IMR-90 (cell line): ENCODE measurements at regions not wholly inside any gene's neighbourhood (a gene's known extent, or its start where the extent isn't known, plus 50 kb on each side); places are given as distances from the start of the nearest gene placed in this dataset.

ENCODE experiments used
- ATAC-seq: fragments of 200-7000 bp; cut with Tn5 transposase; 2 replicates; pipeline ENCODE4 v1.9.1; 2020; ENCODE audit warnings: low read depth, mild to moderate bottlenecking, moderate library complexity
- BruUV-seq: library from RNA; stranded (reverse); fragments of 400-500 nt; replicated peaks from 2 replicates; lab custom pipeline; 2021; lab: Mats Ljungman, UMichigan
- CTCF ChIA-PET: fragments of 300-600 bp; formaldehyde crosslinking; extraction: SDS; loops from one replicate; lab custom pipeline; 2021; ENCODE audit warnings: antibody characterized with exemption; lab: Yijun Ruan, JAX
- POLR2A ChIA-PET: fragments of 300-600 bp; sonication (Branson Sonifier 250); formaldehyde crosslinking; loops from one replicate; lab custom pipeline; 2022; ENCODE audit warnings: antibody characterized with exemption; ENCODE audit not compliant: unreplicated experiment; lab: Charles Lee
- DNase-seq: peaks from one replicate; pipeline ENCODE4 v3.0.0; 2013
- H2AFZ ChIP-seq: replicated peaks from 2 replicates; pipeline ENCODE3; 2013; ENCODE audit warnings: low read length, mild to moderate bottlenecking; ENCODE audit not compliant: poor library complexity
- H2AK5ac ChIP-seq: 2 replicates; pipeline ENCODE4 v1.6.1; 2013; ENCODE audit warnings: low read depth, low read length, inconsistent platforms
- H2AK9ac ChIP-seq: replicated peaks from 2 replicates; pipeline ENCODE3; 2013; ENCODE audit warnings: mild to moderate bottlenecking, low read depth, low read length, moderate library complexity; ENCODE audit not compliant: poor library complexity
- H2BK120ac ChIP-seq: 2 replicates; pipeline ENCODE4 v1.6.1; 2013; ENCODE audit warnings: low read depth, low read length, inconsistent platforms
- H2BK15ac ChIP-seq: 3 replicates; pipeline ENCODE4 v1.6.1; 2013; ENCODE audit warnings: low read depth, low read length, inconsistent platforms
- H2BK20ac ChIP-seq: 2 replicates; pipeline ENCODE4 v1.6.1; 2013; ENCODE audit warnings: low read depth, mild to moderate bottlenecking, inconsistent platforms, low read length, moderate library complexity
- H2BK5ac ChIP-seq: 2 replicates; pipeline ENCODE4 v1.6.1; 2013; ENCODE audit warnings: mild to moderate bottlenecking, low read depth, low read length, inconsistent platforms; ENCODE audit not compliant: poor library complexity, severe bottlenecking
- H3K14ac ChIP-seq: replicated peaks from 2 replicates; pipeline ENCODE4 v1.6.1; 2013; ENCODE audit warnings: low read depth, low read length, inconsistent platforms
- H3K18ac ChIP-seq: 2 replicates; pipeline ENCODE4 v1.6.1; 2013; ENCODE audit warnings: low read depth, low read length, control low read depth
- H3K23ac ChIP-seq: 2 replicates; pipeline ENCODE4 v1.6.1; 2013; ENCODE audit warnings: low read depth, low read length, inconsistent platforms
- H3K27ac ChIP-seq: 2 replicates; pipeline ENCODE4 v1.5.1; 2013; ENCODE audit warnings: mild to moderate bottlenecking, control low read depth, low read length; ENCODE audit not compliant: insufficient read depth
- H3K27me3 ChIP-seq: 2 replicates; pipeline ENCODE4 v1.6.1; 2013; ENCODE audit warnings: low read length; ENCODE audit not compliant: control insufficient read depth, insufficient read depth
- H3K36me3 ChIP-seq: 2 replicates; pipeline ENCODE4 v1.6.1; 2013; ENCODE audit warnings: low read length, mixed read lengths; ENCODE audit not compliant: control insufficient read depth, insufficient read depth
- H3K4ac ChIP-seq: 2 replicates; pipeline ENCODE4 v1.6.1; 2013; ENCODE audit warnings: low read depth, low read length, inconsistent platforms
- H3K4me1 ChIP-seq: 2 replicates; pipeline ENCODE4 v1.6.1; 2013; ENCODE audit warnings: low read length, mixed read lengths; ENCODE audit not compliant: control insufficient read depth, insufficient read depth
- H3K4me2 ChIP-seq: 2 replicates; pipeline ENCODE4 v1.6.1; 2013; ENCODE audit warnings: low read depth, mild to moderate bottlenecking, control low read depth, low read length, moderate library complexity
- H3K4me3 ChIP-seq: 2 replicates; pipeline ENCODE4 v1.5.1; 2013; ENCODE audit warnings: low read depth, mild to moderate bottlenecking, control low read depth, low read length, moderate library complexity; ENCODE audit not compliant: insufficient read depth
- H3K56ac ChIP-seq: 2 replicates; pipeline ENCODE4 v1.6.1; 2013; ENCODE audit warnings: low read length, inconsistent platforms; ENCODE audit not compliant: insufficient read depth; ENCODE audit errors: extremely low read depth
- H3K79me1 ChIP-seq, 2 experiments: 2 replicates each; pipeline ENCODE4 v1.6.1; 2013; ENCODE audit warnings: low read length in 2 of 2, inconsistent platforms in 1 of 2, low read depth in 1 of 2
- H3K9ac ChIP-seq: 2 replicates; pipeline ENCODE4 v1.6.1; 2013; ENCODE audit warnings: low read depth, low read length, control low read depth
- H3K9me1 ChIP-seq: 2 replicates; pipeline ENCODE4 v1.6.1; 2013; ENCODE audit warnings: low read length, inconsistent platforms; ENCODE audit not compliant: insufficient read depth
- H3K9me3 ChIP-seq: 2 replicates; pipeline ENCODE4 v1.6.1; 2013; ENCODE audit warnings: low read length; ENCODE audit not compliant: control insufficient read depth, insufficient read depth
- H4K20me1 ChIP-seq: 2 replicates; pipeline ENCODE4 v1.6.1; 2013; ENCODE audit warnings: low read length, inconsistent platforms; ENCODE audit not compliant: insufficient read depth
- H4K5ac ChIP-seq: 2 replicates; pipeline ENCODE4 v1.6.1; 2013; ENCODE audit warnings: mild to moderate bottlenecking, low read depth, low read length, control low read depth
- H4K8ac ChIP-seq, 2 experiments: 2 replicates each; pipeline ENCODE4 v1.6.1; 2013; ENCODE audit warnings: low read depth in 2 of 2, low read length in 2 of 2, control low read depth in 1 of 2, inconsistent platforms in 1 of 2
- H4K91ac ChIP-seq: 2 replicates; pipeline ENCODE4 v1.6.1; 2013; ENCODE audit warnings: low read depth, low read length, inconsistent platforms; ENCODE audit not compliant: insufficient read depth
- BHLHE40 ChIP-seq: fragments of 150-350 bp; IDR thresholded peaks from 2 replicates; pipeline ENCODE4 v1.6.1; 2016; ENCODE audit warnings: mild to moderate bottlenecking, low read depth, low read length
- CEBPB ChIP-seq: IDR thresholded peaks from 2 replicates; pipeline ENCODE4 v1.6.1; 2012; ENCODE audit warnings: low read depth, low read length, improper control_type of control experiment
- CHD1 ChIP-seq: IDR thresholded peaks from 2 replicates; pipeline ENCODE4 v1.6.1; 2012; ENCODE audit warnings: low read depth, low read length, improper control_type of control experiment
- FOS ChIP-seq: fragments of 150-350 bp; IDR thresholded peaks from 2 replicates; pipeline ENCODE4 v1.6.1; 2016; ENCODE audit warnings: low read depth, low read length
- POLR2A ChIP-seq: IDR thresholded peaks from 2 replicates; pipeline ENCODE4 v1.6.1; 2012; ENCODE audit warnings: mild to moderate bottlenecking, low read depth, low read length
- RAD21 ChIP-seq: IDR thresholded peaks from 2 replicates; pipeline ENCODE4 v1.6.1; 2012; ENCODE audit warnings: low read length, improper control_type of control experiment
- RCOR1 ChIP-seq: IDR thresholded peaks from 2 replicates; pipeline ENCODE4 v1.6.1; 2012; ENCODE audit warnings: mild to moderate bottlenecking, low read length, improper control_type of control experiment; ENCODE audit not compliant: insufficient replicate concordance
- whole genome bisulfite sequencing, 2 experiments: methylation state at CpG; one replicate each; pipeline versions ENCODE4 v1.1.5 to v1.1.7; 2013; ENCODE audit warnings: missing lambda C conversion rate in 2 of 2; ENCODE audit not compliant: insufficient read length in 1 of 2; ENCODE audit errors: extremely low coverage in 2 of 2; 5-methylcytosine and 5-hydroxymethylcytosine counted together
- dilution Hi-C: fragments of 300-500 bp; cut with HindIII; formaldehyde crosslinking; loops from one replicate; pipeline ENCODE4 v1.14.3; 2018; ENCODE audit warnings: low sequenced_read_pairs; ENCODE audit not compliant: unreplicated experiment
- in situ Hi-C: fragments of 300-500 bp; cut with MboI; formaldehyde crosslinking; loops from 3 replicates; pipeline ENCODE4 v1.14.3; 2019; ENCODE audit warnings: low sequenced_read_pairs, inconsistent platforms, mixed read lengths
- intact Hi-C: fragments of 100-400 bp; cut with micrococcal nuclease; formaldehyde crosslinking; loops from 2 replicates; pipeline ENCODE4 v1.10.0; 2022
- TF ChIP-seq, protein P1 (sequence below): fragments of 150-350 bp; IDR thresholded peaks from 2 replicates; pipeline ENCODE4 v1.6.1; 2016; ENCODE audit warnings: low read depth, mild to moderate bottlenecking, low read length, moderate library complexity, borderline replicate concordance
- TF ChIP-seq, protein P2 (sequence below): conservative IDR thresholded peaks from 2 replicates; pipeline ENCODE4 v1.5.1; 2012; ENCODE audit warnings: mild to moderate bottlenecking, low read depth, low read length, improper control_type of control experiment

DNA sequence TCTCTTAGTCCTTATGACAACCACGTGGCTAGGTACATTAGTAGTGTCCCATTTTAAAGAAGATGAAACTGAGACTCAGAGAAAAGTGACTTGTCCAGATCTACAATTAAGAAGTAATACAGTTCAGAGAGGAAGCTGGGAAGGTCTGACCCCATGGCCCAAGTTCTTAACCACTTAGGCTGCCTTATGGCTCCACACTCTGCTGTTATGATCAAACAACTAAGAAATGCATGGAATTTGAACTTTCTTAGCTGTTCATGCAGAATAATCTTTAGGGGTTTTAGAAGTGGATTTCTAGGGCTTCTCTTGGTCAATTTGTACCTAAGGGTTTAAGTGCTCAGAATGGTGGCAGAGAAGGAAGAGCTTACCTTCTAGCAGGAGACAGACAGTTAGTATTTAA, 128.0 kb upstream of the MSX2 start:
- peak overlapping the region; percentile 73; the same call in 2 of the 3 replicates for H2BK15ac ChIP-seq
- H3K18ac ChIP-seq: peak overlapping the region; percentile 33; the same call in 1 of the 2 replicates
- H4K91ac ChIP-seq: peak overlapping the region; percentile 66
- H3K9me1 ChIP-seq: 0 out of 2 replicates have a peak, but pooled peaks cover 7% of the 10 kb centered on the region
- peak overlapping the region; percentile 89 for H2BK120ac ChIP-seq
- H3K9me3 ChIP-seq: no peaks in the 10 kb centered on the region
- H3K23ac ChIP-seq: 0 out of 2 replicates have a peak overlapping the region, but pooled peaks have one; percentile 60
- H3K36me3 ChIP-seq: no peaks in the 10 kb centered on the region
- no TSS peak for BruUV-seq
- H2BK5ac ChIP-seq: peak overlapping the region; percentile 29
- no peak overlapping the region for H2AK9ac ChIP-seq
- no peak overlapping the region for H2AFZ ChIP-seq
- peaks cover 15% of the 10 kb centered on the region for H3K4me1 ChIP-seq
- ChIA-PET CTCF (interaction anchor here (1.2 kb wide), 1 partner anchor 25 kb away, joined by 3 read pairs; no protein-coding TSS in a partner anchor), POLR2A (interaction anchor here (0.6 kb wide), 1 partner anchor 39 kb away, joined by 3 read pairs; no protein-coding TSS in a partner anchor)
- peak overlapping the region; percentile 8 to 79; a peak in 3 of 4 replicates for H4K8ac ChIP-seq
- DNase-seq (peak; percentile 58), ATAC-seq (peak; percentile 88)
- no peak overlapping the region for H3K4me3 ChIP-seq
- no CpG with 5 or more reads among the region's 1 CpG for WGBS, 2 experiments
- peak overlapping the region; percentile 47 for H2AK5ac ChIP-seq
- no peaks in the 10 kb centered on the region for H4K20me1 ChIP-seq
- TF ChIP-seq RAD21: no peak
- no peak for TF ChIP-seq POLR2A
- TF ChIP-seq, protein P1, sequence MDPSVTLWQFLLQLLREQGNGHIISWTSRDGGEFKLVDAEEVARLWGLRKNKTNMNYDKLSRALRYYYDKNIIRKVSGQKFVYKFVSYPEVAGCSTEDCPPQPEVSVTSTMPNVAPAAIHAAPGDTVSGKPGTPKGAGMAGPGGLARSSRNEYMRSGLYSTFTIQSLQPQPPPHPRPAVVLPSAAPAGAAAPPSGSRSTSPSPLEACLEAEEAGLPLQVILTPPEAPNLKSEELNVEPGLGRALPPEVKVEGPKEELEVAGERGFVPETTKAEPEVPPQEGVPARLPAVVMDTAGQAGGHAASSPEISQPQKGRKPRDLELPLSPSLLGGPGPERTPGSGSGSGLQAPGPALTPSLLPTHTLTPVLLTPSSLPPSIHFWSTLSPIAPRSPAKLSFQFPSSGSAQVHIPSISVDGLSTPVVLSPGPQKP: no peak
- no peak for TF ChIP-seq RCOR1
- TF ChIP-seq, protein P2, sequence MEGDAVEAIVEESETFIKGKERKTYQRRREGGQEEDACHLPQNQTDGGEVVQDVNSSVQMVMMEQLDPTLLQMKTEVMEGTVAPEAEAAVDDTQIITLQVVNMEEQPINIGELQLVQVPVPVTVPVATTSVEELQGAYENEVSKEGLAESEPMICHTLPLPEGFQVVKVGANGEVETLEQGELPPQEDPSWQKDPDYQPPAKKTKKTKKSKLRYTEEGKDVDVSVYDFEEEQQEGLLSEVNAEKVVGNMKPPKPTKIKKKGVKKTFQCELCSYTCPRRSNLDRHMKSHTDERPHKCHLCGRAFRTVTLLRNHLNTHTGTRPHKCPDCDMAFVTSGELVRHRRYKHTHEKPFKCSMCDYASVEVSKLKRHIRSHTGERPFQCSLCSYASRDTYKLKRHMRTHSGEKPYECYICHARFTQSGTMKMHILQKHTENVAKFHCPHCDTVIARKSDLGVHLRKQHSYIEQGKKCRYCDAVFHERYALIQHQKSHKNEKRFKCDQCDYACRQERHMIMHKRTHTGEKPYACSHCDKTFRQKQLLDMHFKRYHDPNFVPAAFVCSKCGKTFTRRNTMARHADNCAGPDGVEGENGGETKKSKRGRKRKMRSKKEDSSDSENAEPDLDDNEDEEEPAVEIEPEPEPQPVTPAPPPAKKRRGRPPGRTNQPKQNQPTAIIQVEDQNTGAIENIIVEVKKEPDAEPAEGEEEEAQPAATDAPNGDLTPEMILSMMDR: no peak
- TF ChIP-seq BHLHE40: no peak
- no peak for TF ChIP-seq CHD1
- TF ChIP-seq FOS: no peak
- TF ChIP-seq CEBPB: no peak
- H3K9ac ChIP-seq: no peak overlapping the region; the same call in 1 of the 2 replicates
- H3K4ac ChIP-seq: peak overlapping the region; percentile 66; the same call in 1 of the 2 replicates
- no peaks in the 10 kb centered on the region for H3K79me1 ChIP-seq
- H2BK20ac ChIP-seq: peak overlapping the region; percentile 94
- H3K14ac ChIP-seq: 0 out of 2 replicates have a peak overlapping the region, but pooled peaks have one; percentile 63
- 0 out of 2 replicates have a peak overlapping the region, but pooled peaks have one; percentile 24 for H3K56ac ChIP-seq
- H3K4me2 ChIP-seq: peak overlapping the region; percentile 16; the same call in 1 of the 2 replicates
- H3K27me3 ChIP-seq: no peaks in the 10 kb centered on the region
- dilution Hi-C loops: no loop called here
- intact Hi-C loops: no loop called here
- H4K5ac ChIP-seq: no peak overlapping the region
- H3K27ac ChIP-seq: peak overlapping the region; percentile 28; the same call in 1 of the 2 replicates
- in situ Hi-C loops: no loop called here
